NOMO-1 treated with dmso at 0.1 percent for 144 hours (cell line): ENCODE measurements at regions not wholly inside any gene's neighbourhood (a gene's known extent, or its start where the extent isn't known, plus 50 kb on each side); places are given as distances from the start of the nearest gene placed in this dataset.

Experiments
- DNase-seq: peaks from one replicate; lab custom pipeline; 2025; ENCODE audit not compliant: unreplicated experiment; lab: John Stamatoyannopoulos, UW

GRCh38 chr10:10797513-10797912 lies 220.2 kb upstream of the CELF2 start:
- DNase-seq, result no peak

- no peak for DNase-seq
Observed at GRCh38 chr10:10798102-10798863, 219.4 kb upstream of the CELF2 start.

GRCh38 chr10:10798864-10799192 lies 218.8 kb upstream of the CELF2 start:
- no peak for DNase-seq

GRCh38 chr10:10800961-10801360 lies 216.7 kb upstream of the CELF2 start:
- no peak for DNase-seq

- no peak for DNase-seq
Observed at GRCh38 chr10:10803278-10803677, 214.4 kb upstream of the CELF2 start.

- no peak for DNase-seq
Observed at GRCh38 chr10:10804061-10804460, 213.6 kb upstream of the CELF2 start.

- DNase-seq, result no peak
Observed at GRCh38 chr10:10804998-10805740, 212.5 kb upstream of the CELF2 start.

GRCh38 chr10:10807106-10807505 lies 210.6 kb upstream of the CELF2 start:
- no peak for DNase-seq

- no peak for DNase-seq
Observed at GRCh38 chr10:10811562-10811961, 206.1 kb upstream of the CELF2 start.

GRCh38 chr10:10813656-10814055 lies 204.0 kb upstream of the CELF2 start:
- DNase-seq, result no peak

GRCh38 chr10:10814069-10814468 lies 203.6 kb upstream of the CELF2 start:
- no peak for DNase-seq

GRCh38 chr10:10816447-10816846 lies 201.2 kb upstream of the CELF2 start:
- no peak for DNase-seq

GRCh38 chr10:10817609-10818008 lies 200.1 kb upstream of the CELF2 start:
- DNase-seq, result no peak

- no peak for DNase-seq
Observed at GRCh38 chr10:10818082-10818481, 199.6 kb upstream of the CELF2 start.

- DNase-seq, result no peak
Observed at GRCh38 chr10:10819206-10819856, 198.3 kb upstream of the CELF2 start.

- no peak for DNase-seq
Observed at GRCh38 chr10:10821926-10822325, 195.7 kb upstream of the CELF2 start.

- DNase-seq, result no peak
Observed at GRCh38 chr10:10824591-10825148, 193.0 kb upstream of the CELF2 start.

- no peak for DNase-seq
Observed at GRCh38 chr10:10826125-10826524, 191.5 kb upstream of the CELF2 start.

- no peak for DNase-seq
Observed at GRCh38 chr10:10828623-10829022, 189.0 kb upstream of the CELF2 start.

GRCh38 chr10:10829576-10829975 lies 188.1 kb upstream of the CELF2 start:
- DNase-seq, result no peak

- DNase-seq, result no peak
Observed at GRCh38 chr10:10830293-10830986, 187.2 kb upstream of the CELF2 start.
